Spleen (tissue), 11 donors: ENCODE measurements at regions not wholly inside any gene's neighbourhood (a gene's known extent, or its start where the extent isn't known, plus 50 kb on each side); places are given as distances from the start of the nearest gene placed in this dataset.

ENCODE experiments used
- DNase-seq: peaks from one replicate; pipeline ENCODE4 v3.0.0-alpha.2; 2020
- H3K27ac ChIP-seq, 8 donors: fragments of 200-600 bp; sonication (generic) in 7 of 8; 1 replicate in 4 of 8; 2 replicates in 4 of 8; pipeline versions ENCODE4 v1.5.0 to v1.8.0; 2016 to 2021; ENCODE audit warnings: inconsistent platforms in 4 of 8, mild to moderate bottlenecking in 4 of 8, moderate library complexity in 1 of 8
- H3K27me3 ChIP-seq, 7 donors: fragments of 200-600 bp; sonication (generic) in 6 of 7; replicated peaks in 1 of 7; 1 replicate in 4 of 7; 2 replicates in 3 of 7; pipeline versions ENCODE4 v1.5.0 to v1.8.0; 2016 to 2021; ENCODE audit warnings: inconsistent platforms in 3 of 7, mild to moderate bottlenecking in 1 of 7
- H3K36me3 ChIP-seq, 6 donors: fragments of 200-600 bp; sonication (generic) in 5 of 6; 1 replicate in 4 of 6; 2 replicates in 2 of 6; pipeline versions ENCODE4 v1.5.0 to v1.8.0; 2016 to 2021; ENCODE audit warnings: inconsistent platforms in 2 of 6
- H3K4me1 ChIP-seq, 6 donors: fragments of 200-600 bp; sonication (generic) in 5 of 6; 1 replicate in 3 of 6; 2 replicates in 3 of 6; pipeline versions ENCODE4 v1.5.0 to v1.8.0; 2016 to 2021; ENCODE audit warnings: inconsistent platforms in 3 of 6
- H3K4me3 ChIP-seq, 8 donors: fragments of 200-600 bp; sonication (generic) in 7 of 8; 1 replicate in 4 of 8; 2 replicates in 4 of 8; pipeline versions ENCODE4 v1.5.0 to v1.8.0; 2016 to 2021; ENCODE audit warnings: inconsistent platforms in 4 of 8, mild to moderate bottlenecking in 4 of 8, moderate library complexity in 2 of 8
- H3K9me3 ChIP-seq, 8 donors: fragments of 200-600 bp; sonication (generic) in 7 of 8; 1 replicate in 4 of 8; 2 replicates in 4 of 8; pipeline versions ENCODE4 v1.5.0 to v1.8.0; 2016 to 2021; ENCODE audit warnings: inconsistent platforms in 4 of 8
- CTCF ChIP-seq, 11 experiments: fragments of 200-600 bp in 7 of 11; fragments of 450-650 bp in 4 of 11; sonication (generic) in 4 of 11; IDR thresholded peaks in 8 of 11; conservative IDR thresholded peaks in 3 of 11; 1 replicate in 7 of 11; 2 replicates in 4 of 11; pipeline versions ENCODE4 v1.4.0 to v1.8.0; 2016 to 2021; ENCODE audit warnings: antibody characterized with exemption in 11 of 11, inconsistent platforms in 4 of 11, mild to moderate bottlenecking in 1 of 11
- POLR2A ChIP-seq, 3 donors: fragments of 450-650 bp; IDR thresholded peaks; one replicate each; pipeline ENCODE4 v1.5.1; 2017; ENCODE audit warnings: antibody characterized with exemption in 3 of 3, mild to moderate bottlenecking in 1 of 3
- POLR2AphosphoS5 ChIP-seq, 3 donors: sonication (generic); formaldehyde crosslinking; IDR thresholded peaks; one replicate each; pipeline ENCODE4 v1.5.1; 2017; ENCODE audit warnings: antibody characterized with exemption in 3 of 3
- WGBS, 5 donors: extraction: QIAGEN DNeasy Blood & Tissue Kit in 3 of 5; methylation state at CpG; one replicate each; pipeline versions ENCODE4 v1.1.5 to v1.1.7; 2013 to 2018; 5-methylcytosine and 5-hydroxymethylcytosine counted together
- intact Hi-C: fragments of 100-400 bp; cut with DNase I; formaldehyde crosslinking; loops from one replicate; pipeline ENCODE4 v1.15.0; 2023; ENCODE audit warnings: low total_unique reads
- donor health status: healthy with polysubstance abuse.
- donor health status: DM: no; HTN: no; CAD: no; lungs with moderate emphysema.
- donor health status: DM: no; HTN: no; CAD: no.
- donor health status: Bipolar disorder and iron deficiency.
- donor health status: healthy.
- donor health status: DM: no; HTN: no; CAD: no.
- donor health status: DM: yes; HTN: yes; CAD: no.

- intact Hi-C loops: no loop called here
- 77 to 85% (median 80%) methylated on average over 5 of the region's 5 CpGs for WGBS, 5 donors
Measured at GRCh38 chr20:22288156-22288555, 296.2 kb downstream of the FOXA2 start.

GRCh38 chr20:22285555-22285954, 298.8 kb downstream of the FOXA2 start:
- H3K27me3 ChIP-seq: peaks cover 0 to 3% (median 0%) of the 10 kb centered on the region in 7 donors
- no peak overlapping the region for H3K27ac ChIP-seq
- H3K4me1 ChIP-seq: no peaks in the 10 kb centered on the region
- 42 to 59% (median 53%) methylated on average over 1 of the region's 1 CpG for WGBS, 5 donors
- no peak for TF ChIP-seq CTCF (IDR thresholded peaks at IDR 0.05 in 8 of 11, conservative IDR thresholded peaks at IDR 0.05 in 3 of 11)
- no peak for TF ChIP-seq POLR2AphosphoS5 (IDR thresholded peaks at IDR 0.05)
- TF ChIP-seq POLR2A (IDR thresholded peaks at IDR 0.05): no peak
- no peaks in the 10 kb centered on the region for H3K9me3 ChIP-seq
- DNase-seq: no peak
- H3K4me3 ChIP-seq: no peak overlapping the region
- H3K36me3 ChIP-seq: no peaks in the 10 kb centered on the region
- intact Hi-C loops: no loop called here

More at GRCh38 chr20:22288156-22288555, 296.2 kb downstream of the FOXA2 start:
- DNase-seq: no peak
- H3K27me3 ChIP-seq: peaks cover 0 to 12% (median 0%) of the 10 kb centered on the region in 7 donors
- H3K4me1 ChIP-seq: no peaks in the 10 kb centered on the region
- TF ChIP-seq POLR2AphosphoS5 (IDR thresholded peaks at IDR 0.05) (no peak), CTCF (IDR thresholded peaks at IDR 0.05 in 8 of 11, conservative IDR thresholded peaks at IDR 0.05 in 3 of 11) (no peak), POLR2A (IDR thresholded peaks at IDR 0.05) (no peak)
- H3K4me3 ChIP-seq: no peak overlapping the region
- H3K27ac ChIP-seq: no peak overlapping the region
- no peaks in the 10 kb centered on the region for H3K36me3 ChIP-seq
- no peaks in the 10 kb centered on the region for H3K9me3 ChIP-seq

DNA sequence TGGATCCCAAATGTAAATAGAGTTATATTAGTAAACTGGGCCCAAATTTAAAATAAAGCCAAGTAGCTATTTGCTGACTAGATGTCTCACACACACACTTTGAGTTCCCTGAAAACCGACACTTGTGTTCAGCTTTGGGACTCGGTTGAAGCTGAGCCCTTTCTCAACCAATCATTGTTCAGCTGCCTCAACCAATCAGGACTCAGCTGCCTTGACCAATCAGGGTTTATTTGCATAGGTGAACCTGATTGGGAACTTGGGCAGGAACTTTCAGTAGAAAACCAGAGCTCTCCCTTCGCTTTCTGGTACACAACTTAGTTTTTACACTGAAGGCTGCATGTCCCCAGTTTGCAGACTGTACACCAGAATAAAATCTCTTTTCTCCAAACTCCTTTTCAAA, 301.7 kb downstream of the FOXA2 start:
- TF ChIP-seq CTCF (IDR thresholded peaks at IDR 0.05 in 8 of 11, conservative IDR thresholded peaks at IDR 0.05 in 3 of 11): no peak
- no peak for TF ChIP-seq POLR2AphosphoS5 (IDR thresholded peaks at IDR 0.05)
- TF ChIP-seq POLR2A (IDR thresholded peaks at IDR 0.05): no peak
- no peak overlapping the region for H3K27ac ChIP-seq
- no peaks in the 10 kb centered on the region for H3K4me1 ChIP-seq
- intact Hi-C loops: no loop called here
- 81 to 92% (median 87%) methylated on average over 3 of the region's 3 CpGs for WGBS, 5 donors
- DNase-seq: no peak
- no peaks in the 10 kb centered on the region for H3K9me3 ChIP-seq
- H3K36me3 ChIP-seq: no peaks in the 10 kb centered on the region
- no peaks in the 10 kb centered on the region for H3K27me3 ChIP-seq
- no peak overlapping the region for H3K4me3 ChIP-seq

- intact Hi-C loops: no loop called here
- no peak overlapping the region for H3K4me3 ChIP-seq
- DNase-seq: no peak
- H3K27me3 ChIP-seq: no peaks in the 10 kb centered on the region
- WGBS, 5 donors: 59 to 72% (median 69%) methylated on average over 4 of the region's 4 CpGs
- H3K9me3 ChIP-seq: peaks cover 0 to 6% (median 0%) of the 10 kb centered on the region in 8 donors
- no peaks in the 10 kb centered on the region for H3K4me1 ChIP-seq
- H3K36me3 ChIP-seq: no peaks in the 10 kb centered on the region
- H3K27ac ChIP-seq: no peak overlapping the region
- TF ChIP-seq CTCF (IDR thresholded peaks at IDR 0.05 in 8 of 11, conservative IDR thresholded peaks at IDR 0.05 in 3 of 11) (no peak), POLR2AphosphoS5 (IDR thresholded peaks at IDR 0.05) (no peak), POLR2A (IDR thresholded peaks at IDR 0.05) (no peak)
Measured at GRCh38 chr20:22274330-22274729, 310.0 kb downstream of the FOXA2 start.
